ENCODE measurements at regions not wholly inside any gene's neighbourhood (a gene's known extent, or its start where the extent isn't known, plus 50 kb on each side); places are given as distances from the start of the nearest gene placed in this dataset.

- H3K4me1 ChIP-seq (replicated peaks): no peaks in the 10 kb centered on the region
- H3K27ac ChIP-seq: no peak overlapping the region
- TF ChIP-seq CTCF (IDR thresholded peaks at IDR 0.05) (no peak), POLR2A (IDR thresholded peaks at IDR 0.05) (no peak), POLR2AphosphoS5 (IDR thresholded peaks at IDR 0.05) (no peak)
- no peaks in the 10 kb centered on the region for H3K36me3 ChIP-seq
- H3K27me3 ChIP-seq (replicated peaks; ENCODE audit: insufficient read depth): no peaks in the 10 kb centered on the region
- DNase-seq (ENCODE audit: low spot score): no peak
- 48% methylated on average over 8 of the region's 8 CpGs for WGBS
- intact Hi-C loops (cut with DNase I): no loop called here
- H3K4me3 ChIP-seq: no peak overlapping the region
- H3K9me3 ChIP-seq: no peaks in the 10 kb centered on the region
These were observed 55.9 kb downstream of the ZBTB18 start for GRCh38 chr1:244106837-244107493.

DNA sequence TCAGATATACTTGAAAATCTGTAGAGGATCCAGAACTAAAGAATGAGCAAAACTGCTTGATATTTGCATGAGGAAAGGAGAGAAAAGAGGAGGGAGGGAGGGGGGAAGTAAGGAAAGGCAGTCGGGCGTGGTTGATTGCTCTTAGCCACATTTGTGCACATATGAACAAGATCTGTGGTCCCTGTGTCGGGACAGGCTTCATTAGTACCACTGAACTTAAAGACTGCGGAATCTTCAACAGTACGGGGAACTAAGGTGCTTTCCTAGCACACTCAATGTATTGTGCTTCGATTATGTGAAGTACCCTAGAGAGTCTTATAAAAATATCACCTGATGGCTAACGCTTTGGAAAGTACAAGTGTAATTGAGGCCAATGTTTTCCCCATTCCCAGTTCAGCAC, 59.9 kb downstream of the ZBTB18 start:
- H3K4me3 ChIP-seq: no peak overlapping the region
- H3K9me3 ChIP-seq: no peaks in the 10 kb centered on the region
- DNase-seq (ENCODE audit: low spot score): no peak
- WGBS: 80% methylated on average over 7 of the region's 7 CpGs
- H3K36me3 ChIP-seq: no peaks in the 10 kb centered on the region
- TF ChIP-seq CTCF (IDR thresholded peaks at IDR 0.05): no peak
- intact Hi-C loops (cut with DNase I): no loop called here
- H3K27ac ChIP-seq: no peak overlapping the region
- no peaks in the 10 kb centered on the region for H3K4me1 ChIP-seq (replicated peaks)
- no peaks in the 10 kb centered on the region for H3K27me3 ChIP-seq (replicated peaks; ENCODE audit: insufficient read depth)

DNA sequence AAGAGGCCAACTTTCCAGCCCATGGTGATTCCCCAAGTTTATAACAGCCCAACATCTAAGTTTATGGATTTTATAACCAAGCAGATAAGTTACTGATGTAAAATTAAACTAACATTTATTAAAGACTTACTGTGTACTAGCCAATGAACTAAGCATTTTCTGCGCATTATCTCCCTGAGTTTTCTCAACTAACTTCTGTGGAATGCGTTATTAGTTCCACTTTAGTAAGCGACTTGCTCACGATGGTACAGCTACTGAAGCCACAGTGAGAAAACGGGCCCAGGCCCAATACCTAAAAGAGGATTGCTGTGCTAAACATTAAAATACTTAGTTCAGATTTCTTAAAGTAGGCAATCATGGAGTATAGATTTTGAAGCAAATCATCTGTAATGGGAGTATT, 61.0 kb downstream of the ZBTB18 start:
- no peak for DNase-seq (ENCODE audit: low spot score)
- TF ChIP-seq CTCF (IDR thresholded peaks at IDR 0.05) (no peak), POLR2A (IDR thresholded peaks at IDR 0.05) (no peak), POLR2AphosphoS5 (IDR thresholded peaks at IDR 0.05) (no peak)
- intact Hi-C loops (cut with DNase I): no loop called here
- no peak overlapping the region for H3K27ac ChIP-seq
- H3K4me3 ChIP-seq: no peak overlapping the region
- H3K4me1 ChIP-seq (replicated peaks): no peaks in the 10 kb centered on the region
- H3K9me3 ChIP-seq: no peaks in the 10 kb centered on the region
- WGBS: 95% methylated on average over 5 of the region's 5 CpGs
- H3K27me3 ChIP-seq (replicated peaks; ENCODE audit: insufficient read depth): no peaks in the 10 kb centered on the region
- H3K36me3 ChIP-seq: no peaks in the 10 kb centered on the region

DNA sequence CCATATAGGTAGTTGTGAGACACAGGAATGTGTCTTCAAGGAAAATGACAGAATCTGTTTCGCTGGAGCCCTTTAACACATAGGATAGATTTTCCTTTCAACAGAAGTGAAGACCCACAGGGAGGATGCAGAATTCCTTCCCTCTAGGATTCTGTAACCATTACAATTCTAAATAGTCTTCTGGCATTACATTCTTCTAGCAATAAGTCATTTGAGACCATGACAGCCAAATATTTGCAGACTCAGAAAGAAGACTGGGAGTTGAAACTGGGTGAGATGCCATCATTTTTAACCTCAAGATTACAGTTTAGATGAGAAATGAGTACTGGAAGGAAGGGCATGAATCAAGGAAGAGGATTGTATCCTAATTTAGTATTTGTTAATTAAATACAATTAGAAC, 61.6 kb downstream of the ZBTB18 start:
- no peaks in the 10 kb centered on the region for H3K9me3 ChIP-seq
- H3K27ac ChIP-seq: no peak overlapping the region
- H3K36me3 ChIP-seq: no peaks in the 10 kb centered on the region
- 97% methylated on average over 1 of the region's 1 CpG for WGBS
- DNase-seq (ENCODE audit: low spot score): no peak
- TF ChIP-seq POLR2A (IDR thresholded peaks at IDR 0.05) (no peak), CTCF (IDR thresholded peaks at IDR 0.05) (no peak), POLR2AphosphoS5 (IDR thresholded peaks at IDR 0.05) (no peak)
- intact Hi-C loops (cut with DNase I): no loop called here
- H3K4me3 ChIP-seq: no peak overlapping the region
- H3K4me1 ChIP-seq (replicated peaks): no peaks in the 10 kb centered on the region
- peaks cover 2% of the 10 kb centered on the region for H3K27me3 ChIP-seq (replicated peaks; ENCODE audit: insufficient read depth)

DNA sequence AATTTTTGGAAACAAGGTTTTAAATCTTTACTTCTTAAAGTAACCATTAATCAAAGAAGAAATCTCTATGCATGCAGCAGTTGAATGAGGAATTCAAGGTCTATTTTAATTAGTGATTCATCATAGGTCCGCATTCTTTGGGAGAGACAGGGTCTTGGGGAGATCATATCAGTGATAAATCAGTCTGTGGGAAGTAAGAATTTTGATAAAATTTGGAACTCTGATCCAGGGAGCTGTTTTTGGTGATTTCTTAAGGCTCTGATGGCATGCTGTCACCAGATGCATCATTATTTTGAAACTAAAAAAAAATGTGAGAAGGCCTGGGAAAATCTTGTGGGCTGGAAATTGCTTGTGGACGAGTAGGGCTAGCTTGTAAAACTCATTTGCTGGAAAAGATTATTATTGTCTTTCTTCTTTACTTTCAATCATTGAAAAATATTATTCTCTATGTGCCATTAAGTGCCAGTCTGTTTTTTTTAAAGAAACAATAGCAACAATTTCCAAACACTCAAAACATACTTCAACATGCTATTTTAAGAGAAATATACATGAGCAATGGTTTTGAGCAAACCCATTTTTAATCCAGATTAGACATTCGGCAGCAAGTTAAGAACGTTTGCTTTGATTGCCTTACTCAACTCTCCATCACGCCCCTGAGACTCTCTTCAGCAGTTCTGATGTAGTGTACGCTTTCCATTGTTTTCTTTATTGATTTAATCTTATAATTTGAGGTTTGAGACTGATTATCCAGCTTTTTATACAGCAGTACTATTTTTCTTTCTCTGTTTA, 62.6 kb downstream of the ZBTB18 start:
- TF ChIP-seq POLR2A (IDR thresholded peaks at IDR 0.05): no peak
- TF ChIP-seq POLR2AphosphoS5 (IDR thresholded peaks at IDR 0.05): no peak
- no peak for TF ChIP-seq CTCF (IDR thresholded peaks at IDR 0.05)
- Histone ChIP-seq H3K9me3 (no peaks in the 10 kb centered on the region), H3K4me3 (no peak overlapping the region), H3K36me3 (no peaks in the 10 kb centered on the region), H3K27me3 (replicated peaks; ENCODE audit: insufficient read depth) (peaks cover 2% of the 10 kb centered on the region), H3K4me1 (replicated peaks) (no peaks in the 10 kb centered on the region), H3K27ac (no peak overlapping the region)
- intact Hi-C loops (cut with DNase I): no loop called here
- WGBS: 64% methylated on average over 6 of the region's 6 CpGs
- no peak for DNase-seq (ENCODE audit: low spot score)

Data from prostate gland (tissue), 2 donors.